Bronchial epithelial cell (primary cell): ENCODE measurements at regions not wholly inside any gene's neighbourhood (a gene's known extent, or its start where the extent isn't known, plus 50 kb on each side); places are given as distances from the start of the nearest gene placed in this dataset.
A peak's percentile ranks its signal among the peaks of the same experiment; 100 is the strongest.

ENCODE experiments used
- DNase-seq: peaks from one replicate; pipeline ENCODE4 v3.0.0-alpha.2; 2010; ENCODE audit warnings: low read depth
- FAIRE-seq: peaks from 2 replicates; lab custom pipeline; 2011; peaks lifted over from hg19 to GRCh38; lab: Jason Lieb, UNC
- H3K27me3 ChIP-seq: 2 replicates; pipeline ENCODE4 v1.5.1; 2011; ENCODE audit warnings: low read length; ENCODE audit not compliant: control insufficient read depth, insufficient read depth
- H3K36me3 ChIP-seq: 2 replicates; pipeline ENCODE4 v1.5.1; 2011; ENCODE audit warnings: low read length; ENCODE audit not compliant: control insufficient read depth, insufficient read depth
- H3K4me3 ChIP-seq: 2 replicates; pipeline ENCODE4 v1.5.1; 2011; ENCODE audit warnings: mild to moderate bottlenecking, low read depth, low read length, control low read depth
- CTCF ChIP-seq: IDR thresholded peaks from 2 replicates; pipeline ENCODE4 v1.5.1; 2011; ENCODE audit warnings: mild to moderate bottlenecking, moderate library complexity, low read length, control low read depth, inconsistent platforms; ENCODE audit not compliant: insufficient read depth, severe bottlenecking

DNA sequence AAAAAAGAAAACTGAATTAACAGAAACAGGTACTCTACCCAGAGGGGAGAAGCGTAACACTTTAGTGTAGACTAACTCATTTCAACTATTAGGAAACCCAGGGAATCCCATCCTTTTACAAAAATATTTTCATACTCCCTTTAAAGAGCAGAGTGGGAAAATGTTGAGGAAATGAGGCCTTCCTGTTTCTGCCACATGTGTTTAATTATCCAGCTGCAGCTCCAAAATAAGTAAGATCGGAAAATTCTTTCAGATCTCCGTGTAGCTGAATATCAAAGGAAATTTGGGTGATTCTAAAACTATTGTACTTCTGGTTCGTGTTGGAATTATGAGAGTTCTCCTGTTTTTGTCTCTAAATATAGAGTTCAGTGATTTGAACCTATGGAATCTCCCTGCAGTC is 58.0 kb upstream of the CAV2 start:
- Histone ChIP-seq H3K4me3 (no peak overlapping the region), H3K36me3 (no peaks in the 10 kb centered on the region), H3K27me3 (no peaks in the 10 kb centered on the region)
- no peak for TF ChIP-seq CTCF
- FAIRE-seq, result no peak
- no peak for DNase-seq

GRCh38 chr7:116443101-116443523 is 56.4 kb upstream of the CAV2 start:
- Histone ChIP-seq H3K4me3 (no peak overlapping the region), H3K36me3 (no peaks in the 10 kb centered on the region), H3K27me3 (no peaks in the 10 kb centered on the region)
- no peak for TF ChIP-seq CTCF
- peak; percentile 72 for FAIRE-seq
- DNase-seq, result peak; percentile 99

DNA sequence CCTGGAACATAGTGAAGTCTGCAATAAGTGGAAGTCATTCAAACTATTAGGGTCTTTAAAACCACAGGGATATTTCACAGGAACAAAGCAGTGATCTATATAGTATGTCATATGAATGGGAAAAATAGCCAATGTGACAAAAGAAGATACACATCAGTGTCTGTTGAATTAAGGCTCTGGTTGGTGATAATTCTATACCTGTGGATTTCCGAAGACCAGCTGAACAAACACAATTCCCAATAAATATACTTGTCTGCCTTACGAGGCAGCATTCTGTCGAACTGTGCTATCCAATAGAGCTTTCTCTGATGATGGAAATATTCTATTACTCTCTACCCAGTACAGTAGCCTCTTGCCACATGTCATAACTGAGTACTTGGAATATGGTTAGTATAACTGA is 55.9 kb upstream of the CAV2 start:
- Histone ChIP-seq H3K4me3 (no peak overlapping the region), H3K27me3 (no peaks in the 10 kb centered on the region), H3K36me3 (no peaks in the 10 kb centered on the region)
- no peak for TF ChIP-seq CTCF
- DNase-seq, result no peak
- no peak for FAIRE-seq

- TF ChIP-seq CTCF, result no peak
- DNase-seq (no peak), FAIRE-seq (no peak)
- Histone ChIP-seq H3K27me3 (no peaks in the 10 kb centered on the region), H3K36me3 (no peaks in the 10 kb centered on the region), H3K4me3 (no peak overlapping the region)
Observed at GRCh38 chr7:116445447-116446211, 53.9 kb upstream of the CAV2 start.

GRCh38 chr7:116446212-116446855 is 53.2 kb upstream of the CAV2 start:
- TF ChIP-seq CTCF, result no peak
- Histone ChIP-seq H3K27me3 (no peaks in the 10 kb centered on the region), H3K4me3 (no peak overlapping the region), H3K36me3 (no peaks in the 10 kb centered on the region)
- no peak for FAIRE-seq
- no peak for DNase-seq
